ENCODE measurements at regions not wholly inside any gene's neighbourhood (a gene's known extent, or its start where the extent isn't known, plus 50 kb on each side); places are given as distances from the start of the nearest gene placed in this dataset.
"Not testable (repeated sequence)": the region's sequence is repeated elsewhere in the genome, so short reads cannot be mapped to it uniquely, and the experiment has no call there.

- TF ChIP-seq EZH2 (IDR thresholded peaks at IDR 0.05; ENCODE audit: borderline replicate concordance, low read depth, low read length, severe bottlenecking); CTCF (IDR thresholded peaks at IDR 0.05; ENCODE audit: borderline replicate concordance, extremely low read depth, low read length, poor library complexity, severe bottlenecking): not testable (repeated sequence)
Measured at GRCh38 chr19:13676967-13677366, 87.4 kb upstream of the MRI1 start.
